IMR-90 (cell line): ENCODE measurements at regions not wholly inside any gene's neighbourhood (a gene's known extent, or its start where the extent isn't known, plus 50 kb on each side); places are given as distances from the start of the nearest gene placed in this dataset.

Experiments
- ATAC-seq: fragments of 200-7000 bp; cut with Tn5 transposase; 2 replicates; pipeline ENCODE4 v1.9.1; 2020; ENCODE audit warnings: low read depth, mild to moderate bottlenecking, moderate library complexity
- BruUV-seq: library from RNA; stranded (reverse); fragments of 400-500 nt; replicated peaks from 2 replicates; lab custom pipeline; 2021; lab: Mats Ljungman, UMichigan
- CTCF ChIA-PET: fragments of 300-600 bp; formaldehyde crosslinking; extraction: SDS; loops from one replicate; lab custom pipeline; 2021; ENCODE audit warnings: antibody characterized with exemption; lab: Yijun Ruan, JAX
- POLR2A ChIA-PET: fragments of 300-600 bp; sonication (Branson Sonifier 250); formaldehyde crosslinking; loops from one replicate; lab custom pipeline; 2022; ENCODE audit warnings: antibody characterized with exemption; ENCODE audit not compliant: unreplicated experiment; lab: Charles Lee
- DNase-seq: peaks from one replicate; pipeline ENCODE4 v3.0.0; 2013
- H2AFZ ChIP-seq: replicated peaks from 2 replicates; pipeline ENCODE3; 2013; ENCODE audit warnings: low read length, mild to moderate bottlenecking; ENCODE audit not compliant: poor library complexity
- H2AK5ac ChIP-seq: 2 replicates; pipeline ENCODE4 v1.6.1; 2013; ENCODE audit warnings: low read depth, low read length, inconsistent platforms
- H2AK9ac ChIP-seq: replicated peaks from 2 replicates; pipeline ENCODE3; 2013; ENCODE audit warnings: mild to moderate bottlenecking, low read depth, low read length, moderate library complexity; ENCODE audit not compliant: poor library complexity
- H2BK120ac ChIP-seq: 2 replicates; pipeline ENCODE4 v1.6.1; 2013; ENCODE audit warnings: low read depth, low read length, inconsistent platforms
- H2BK15ac ChIP-seq: 3 replicates; pipeline ENCODE4 v1.6.1; 2013; ENCODE audit warnings: low read depth, low read length, inconsistent platforms
- H2BK20ac ChIP-seq: 2 replicates; pipeline ENCODE4 v1.6.1; 2013; ENCODE audit warnings: low read depth, mild to moderate bottlenecking, inconsistent platforms, low read length, moderate library complexity
- H2BK5ac ChIP-seq: 2 replicates; pipeline ENCODE4 v1.6.1; 2013; ENCODE audit warnings: mild to moderate bottlenecking, low read depth, low read length, inconsistent platforms; ENCODE audit not compliant: poor library complexity, severe bottlenecking
- H3K14ac ChIP-seq: replicated peaks from 2 replicates; pipeline ENCODE4 v1.6.1; 2013; ENCODE audit warnings: low read depth, low read length, inconsistent platforms
- H3K18ac ChIP-seq: 2 replicates; pipeline ENCODE4 v1.6.1; 2013; ENCODE audit warnings: low read depth, low read length, control low read depth
- H3K23ac ChIP-seq: 2 replicates; pipeline ENCODE4 v1.6.1; 2013; ENCODE audit warnings: low read depth, low read length, inconsistent platforms
- H3K27ac ChIP-seq: 2 replicates; pipeline ENCODE4 v1.5.1; 2013; ENCODE audit warnings: mild to moderate bottlenecking, control low read depth, low read length; ENCODE audit not compliant: insufficient read depth
- H3K27me3 ChIP-seq: 2 replicates; pipeline ENCODE4 v1.6.1; 2013; ENCODE audit warnings: low read length; ENCODE audit not compliant: control insufficient read depth, insufficient read depth
- H3K36me3 ChIP-seq: 2 replicates; pipeline ENCODE4 v1.6.1; 2013; ENCODE audit warnings: low read length, mixed read lengths; ENCODE audit not compliant: control insufficient read depth, insufficient read depth
- H3K4ac ChIP-seq: 2 replicates; pipeline ENCODE4 v1.6.1; 2013; ENCODE audit warnings: low read depth, low read length, inconsistent platforms
- H3K4me1 ChIP-seq: 2 replicates; pipeline ENCODE4 v1.6.1; 2013; ENCODE audit warnings: low read length, mixed read lengths; ENCODE audit not compliant: control insufficient read depth, insufficient read depth
- H3K4me2 ChIP-seq: 2 replicates; pipeline ENCODE4 v1.6.1; 2013; ENCODE audit warnings: low read depth, mild to moderate bottlenecking, control low read depth, low read length, moderate library complexity
- H3K4me3 ChIP-seq: 2 replicates; pipeline ENCODE4 v1.5.1; 2013; ENCODE audit warnings: low read depth, mild to moderate bottlenecking, control low read depth, low read length, moderate library complexity; ENCODE audit not compliant: insufficient read depth
- H3K56ac ChIP-seq: 2 replicates; pipeline ENCODE4 v1.6.1; 2013; ENCODE audit warnings: low read length, inconsistent platforms; ENCODE audit not compliant: insufficient read depth; ENCODE audit errors: extremely low read depth
- H3K79me1 ChIP-seq, 2 experiments: 2 replicates each; pipeline ENCODE4 v1.6.1; 2013; ENCODE audit warnings: low read length in 2 of 2, inconsistent platforms in 1 of 2, low read depth in 1 of 2
- H3K9ac ChIP-seq: 2 replicates; pipeline ENCODE4 v1.6.1; 2013; ENCODE audit warnings: low read depth, low read length, control low read depth
- H3K9me1 ChIP-seq: 2 replicates; pipeline ENCODE4 v1.6.1; 2013; ENCODE audit warnings: low read length, inconsistent platforms; ENCODE audit not compliant: insufficient read depth
- H3K9me3 ChIP-seq: 2 replicates; pipeline ENCODE4 v1.6.1; 2013; ENCODE audit warnings: low read length; ENCODE audit not compliant: control insufficient read depth, insufficient read depth
- H4K20me1 ChIP-seq: 2 replicates; pipeline ENCODE4 v1.6.1; 2013; ENCODE audit warnings: low read length, inconsistent platforms; ENCODE audit not compliant: insufficient read depth
- H4K5ac ChIP-seq: 2 replicates; pipeline ENCODE4 v1.6.1; 2013; ENCODE audit warnings: mild to moderate bottlenecking, low read depth, low read length, control low read depth
- H4K8ac ChIP-seq, 2 experiments: 2 replicates each; pipeline ENCODE4 v1.6.1; 2013; ENCODE audit warnings: low read depth in 2 of 2, low read length in 2 of 2, control low read depth in 1 of 2, inconsistent platforms in 1 of 2
- H4K91ac ChIP-seq: 2 replicates; pipeline ENCODE4 v1.6.1; 2013; ENCODE audit warnings: low read depth, low read length, inconsistent platforms; ENCODE audit not compliant: insufficient read depth
- CEBPB ChIP-seq: IDR thresholded peaks from 2 replicates; pipeline ENCODE4 v1.6.1; 2012; ENCODE audit warnings: low read depth, low read length, improper control_type of control experiment
- USF2 ChIP-seq: fragments of 150-350 bp; IDR thresholded peaks from 2 replicates; pipeline ENCODE4 v1.6.1; 2017; ENCODE audit warnings: mild to moderate bottlenecking, antibody characterized with exemption, low read length, low read depth
- dilution Hi-C: fragments of 300-500 bp; cut with HindIII; formaldehyde crosslinking; loops from one replicate; pipeline ENCODE4 v1.14.3; 2018; ENCODE audit warnings: low sequenced_read_pairs; ENCODE audit not compliant: unreplicated experiment
- in situ Hi-C: fragments of 300-500 bp; cut with MboI; formaldehyde crosslinking; loops from 3 replicates; pipeline ENCODE4 v1.14.3; 2019; ENCODE audit warnings: low sequenced_read_pairs, inconsistent platforms, mixed read lengths
- intact Hi-C: fragments of 100-400 bp; cut with micrococcal nuclease; formaldehyde crosslinking; loops from 2 replicates; pipeline ENCODE4 v1.10.0; 2022

GRCh38 chr2:30392097-30392496, 54.9 kb upstream of the LCLAT1 start:
- H3K27me3 ChIP-seq, result peaks cover 2% of the 10 kb centered on the region; the same call in 1 of the 2 replicates
- no peak overlapping the region for H4K91ac ChIP-seq
- no peak overlapping the region for H3K4me2 ChIP-seq
- H3K23ac ChIP-seq, result no peak overlapping the region
- no peak overlapping the region for H2BK15ac ChIP-seq
- H2BK120ac ChIP-seq, result no peak overlapping the region
- dilution Hi-C loops, result no loop called here
- no peak overlapping the region for H4K5ac ChIP-seq
- no peak overlapping the region for H3K27ac ChIP-seq
- no peak overlapping the region for H3K56ac ChIP-seq
- POLR2A ChIA-PET, result no interaction called here
- H3K18ac ChIP-seq, result no peak overlapping the region
- DNase-seq (no peak), ATAC-seq (peak; percentile 27)
- H3K9me1 ChIP-seq, result no peaks in the 10 kb centered on the region
- H3K4ac ChIP-seq, result no peak overlapping the region
- BruUV-seq, result no TSS peak
- H3K79me1 ChIP-seq, result no peaks in the 10 kb centered on the region
- peaks cover 3% of the 10 kb centered on the region; the same call in 1 of the 2 replicates for H3K4me1 ChIP-seq
- no peaks in the 10 kb centered on the region for H4K20me1 ChIP-seq
- H4K8ac ChIP-seq, result no peak overlapping the region
- no peak overlapping the region for H3K9ac ChIP-seq
- no peak overlapping the region for H3K14ac ChIP-seq
- H2AK9ac ChIP-seq, result no peak overlapping the region
- H3K9me3 ChIP-seq, result no peaks in the 10 kb centered on the region
- intact Hi-C loops, result no loop called here
- TF ChIP-seq CEBPB (peak; percentile 77), USF2 (no peak)
- H2BK20ac ChIP-seq, result no peak overlapping the region
- CTCF ChIA-PET, result no interaction called here
- no peak overlapping the region for H2BK5ac ChIP-seq
- H2AFZ ChIP-seq, result no peak overlapping the region
- no peaks in the 10 kb centered on the region for H3K36me3 ChIP-seq
- no peak overlapping the region for H2AK5ac ChIP-seq
- in situ Hi-C loops, result no loop called here
- H3K4me3 ChIP-seq, result no peak overlapping the region
